SK-N-SH treated with all-trans-retinoic acid at 6 μM for 48 hours (cell line): ENCODE measurements at regions not wholly inside any gene's neighbourhood (a gene's known extent, or its start where the extent isn't known, plus 50 kb on each side); places are given as distances from the start of the nearest gene placed in this dataset.

Experiments
- BACH2 ChIP-seq: fragments of 250-450 bp; sonication (Bioruptor Pico); IDR thresholded peaks from 2 replicates; pipeline ENCODE4 v1.9.0; 2021; ENCODE audit warnings: mild to moderate bottlenecking, borderline replicate concordance
- ESRRG ChIP-seq: fragments of 250-450 bp; sonication (Bioruptor Pico); IDR thresholded peaks from 2 replicates; pipeline ENCODE4 v1.6.1; 2021; ENCODE audit warnings: mild to moderate bottlenecking
- GLIS3 ChIP-seq: fragments of 250-450 bp; sonication (Bioruptor Pico); IDR thresholded peaks from 2 replicates; pipeline ENCODE4 v1.5.0; 2020; ENCODE audit warnings: mild to moderate bottlenecking, moderate library complexity
- PPARA ChIP-seq: fragments of 250-450 bp; sonication (Bioruptor Pico); IDR thresholded peaks from 2 replicates; pipeline ENCODE4 v1.5.0; 2020; ENCODE audit warnings: mild to moderate bottlenecking, borderline replicate concordance
- ZC3H10 ChIP-seq: fragments of 250-450 bp; sonication (Bioruptor Pico); IDR thresholded peaks from 2 replicates; pipeline ENCODE4 v1.5.1; 2021; ENCODE audit warnings: mild to moderate bottlenecking, moderate library complexity
- ZNF70 ChIP-seq: fragments of 450-650 bp; formaldehyde crosslinking; IDR thresholded peaks from 2 replicates; pipeline ENCODE4 v1.5.0; 2020; ENCODE audit warnings: mild to moderate bottlenecking, moderate library complexity
- ZNF8 ChIP-seq: fragments of 450-650 bp; formaldehyde crosslinking; IDR thresholded peaks from 2 replicates; pipeline ENCODE4 v1.5.0; 2020; ENCODE audit warnings: mild to moderate bottlenecking, moderate library complexity
- TF ChIP-seq, protein P1 (sequence below): fragments of 250-450 bp; sonication (Bioruptor Pico); IDR thresholded peaks from 2 replicates; pipeline ENCODE4 v1.8.0; 2020; ENCODE audit warnings: mild to moderate bottlenecking, moderate library complexity, borderline replicate concordance
- TF ChIP-seq, protein P2 (sequence below): fragments of 250-450 bp; sonication (Bioruptor Pico); IDR thresholded peaks from 2 replicates; pipeline ENCODE4 v1.5.1; 2020; ENCODE audit warnings: low read depth, mild to moderate bottlenecking, moderate library complexity

DNA sequence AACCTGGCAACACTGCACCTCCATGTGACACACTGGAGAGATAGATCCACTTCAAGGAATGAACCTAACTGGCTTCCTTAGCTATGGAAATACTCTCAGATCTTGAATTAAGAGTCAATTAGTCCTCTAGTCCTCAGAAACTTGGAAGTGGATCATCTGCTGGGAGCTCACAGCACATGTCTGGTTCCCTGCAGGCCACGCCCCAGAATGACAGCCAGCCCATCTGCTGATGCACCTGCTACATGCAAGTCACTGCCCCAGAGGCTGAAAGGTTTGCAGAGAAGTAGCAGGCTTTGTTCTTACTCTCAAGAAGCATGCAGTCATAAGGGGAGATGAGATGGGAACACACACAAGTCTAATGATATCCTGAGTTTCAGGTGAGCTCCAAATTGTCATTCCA is 275.9 kb downstream of the SKAP2 start:
- TF ChIP-seq ZC3H10 (CRISPR knock-in tag) (no peak), ZNF70 (CRISPR knock-in tag) (no peak), GLIS3 (CRISPR knock-in tag) (no peak), ESRRG (CRISPR knock-in tag) (no peak), ZNF8 (no peak), BACH2 (CRISPR knock-in tag) (no peak), PPARA (CRISPR knock-in tag) (no peak)
- TF ChIP-seq, protein P1, sequence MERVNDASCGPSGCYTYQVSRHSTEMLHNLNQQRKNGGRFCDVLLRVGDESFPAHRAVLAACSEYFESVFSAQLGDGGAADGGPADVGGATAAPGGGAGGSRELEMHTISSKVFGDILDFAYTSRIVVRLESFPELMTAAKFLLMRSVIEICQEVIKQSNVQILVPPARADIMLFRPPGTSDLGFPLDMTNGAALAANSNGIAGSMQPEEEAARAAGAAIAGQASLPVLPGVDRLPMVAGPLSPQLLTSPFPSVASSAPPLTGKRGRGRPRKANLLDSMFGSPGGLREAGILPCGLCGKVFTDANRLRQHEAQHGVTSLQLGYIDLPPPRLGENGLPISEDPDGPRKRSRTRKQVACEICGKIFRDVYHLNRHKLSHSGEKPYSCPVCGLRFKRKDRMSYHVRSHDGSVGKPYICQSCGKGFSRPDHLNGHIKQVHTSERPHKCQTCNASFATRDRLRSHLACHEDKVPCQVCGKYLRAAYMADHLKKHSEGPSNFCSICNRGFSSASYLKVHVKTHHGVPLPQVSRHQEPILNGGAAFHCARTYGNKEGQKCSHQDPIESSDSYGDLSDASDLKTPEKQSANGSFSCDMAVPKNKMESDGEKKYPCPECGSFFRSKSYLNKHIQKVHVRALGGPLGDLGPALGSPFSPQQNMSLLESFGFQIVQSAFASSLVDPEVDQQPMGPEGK (CRISPR knock-in tag), result no peak
- TF ChIP-seq, protein P2, sequence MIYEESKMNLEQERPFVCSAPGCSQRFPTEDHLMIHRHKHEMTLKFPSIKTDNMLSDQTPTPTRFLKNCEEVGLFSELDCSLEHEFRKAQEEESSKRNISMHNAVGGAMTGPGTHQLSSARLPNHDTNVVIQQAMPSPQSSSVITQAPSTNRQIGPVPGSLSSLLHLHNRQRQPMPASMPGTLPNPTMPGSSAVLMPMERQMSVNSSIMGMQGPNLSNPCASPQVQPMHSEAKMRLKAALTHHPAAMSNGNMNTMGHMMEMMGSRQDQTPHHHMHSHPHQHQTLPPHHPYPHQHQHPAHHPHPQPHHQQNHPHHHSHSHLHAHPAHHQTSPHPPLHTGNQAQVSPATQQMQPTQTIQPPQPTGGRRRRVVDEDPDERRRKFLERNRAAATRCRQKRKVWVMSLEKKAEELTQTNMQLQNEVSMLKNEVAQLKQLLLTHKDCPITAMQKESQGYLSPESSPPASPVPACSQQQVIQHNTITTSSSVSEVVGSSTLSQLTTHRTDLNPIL (CRISPR knock-in tag), result no peak
